Left ventricle myocardium inferior (tissue), 1 donor: ENCODE measurements at regions not wholly inside any gene's neighbourhood (a gene's known extent, or its start where the extent isn't known, plus 50 kb on each side); places are given as distances from the start of the nearest gene placed in this dataset.

Source experiments
- DNase-seq: peaks from one replicate; pipeline ENCODE4 v3.0.0-alpha.2; 2020
- H3K27ac ChIP-seq: fragments of 200-600 bp; replicated peaks from 2 replicates; pipeline ENCODE4 v1.8.0; 2021
- H3K27me3 ChIP-seq: fragments of 200-600 bp; 2 replicates; pipeline ENCODE4 v1.8.0; 2021; ENCODE audit warnings: low read depth
- H3K36me3 ChIP-seq: fragments of 200-600 bp; 2 replicates; pipeline ENCODE4 v1.8.0; 2021
- H3K4me1 ChIP-seq: fragments of 200-600 bp; 2 replicates; pipeline ENCODE4 v1.8.0; 2021
- H3K4me3 ChIP-seq: fragments of 200-600 bp; 2 replicates; pipeline ENCODE4 v1.8.0; 2021; ENCODE audit warnings: mild to moderate bottlenecking, moderate library complexity
- H3K9me3 ChIP-seq: fragments of 200-600 bp; replicated peaks from 2 replicates; pipeline ENCODE4 v1.8.0; 2021
- CTCF ChIP-seq: fragments of 200-600 bp; IDR thresholded peaks from 2 replicates; pipeline ENCODE4 v1.8.0; 2021; ENCODE audit warnings: antibody characterized with exemption, mild to moderate bottlenecking, borderline replicate concordance
- intact Hi-C: fragments of 100-400 bp; cut with micrococcal nuclease; formaldehyde crosslinking; loops from one replicate; pipeline ENCODE4 v1.11.0; 2022
- donor health status: DM: no; HTN: yes; CAD: no; lungs with severe emphysema.

GRCh38 chr21:18499761-18500376, 96.3 kb upstream of the TMPRSS15 start:
- no peaks in the 10 kb centered on the region for H3K36me3 ChIP-seq
- peaks cover 20% of the 10 kb centered on the region for H3K9me3 ChIP-seq
- no peaks in the 10 kb centered on the region for H3K27me3 ChIP-seq
- H3K4me1 ChIP-seq, result no peaks in the 10 kb centered on the region
- TF ChIP-seq CTCF, result peak; percentile 71
- intact Hi-C loops, result no loop called here
- no peak overlapping the region for H3K4me3 ChIP-seq
- no peak overlapping the region for H3K27ac ChIP-seq
- DNase-seq, result peak; percentile 12

- DNase-seq, result no peak
- Histone ChIP-seq H3K4me1 (no peaks in the 10 kb centered on the region), H3K27ac (no peak overlapping the region), H3K4me3 (no peak overlapping the region), H3K9me3 (no peaks in the 10 kb centered on the region), H3K27me3 (no peaks in the 10 kb centered on the region), H3K36me3 (no peaks in the 10 kb centered on the region)
- TF ChIP-seq CTCF, result no peak
- intact Hi-C loops, result no loop called here
Measured at GRCh38 chr21:18518054-18518481, 114.5 kb upstream of the TMPRSS15 start.

- Histone ChIP-seq H3K27me3 (no peaks in the 10 kb centered on the region), H3K27ac (no peak overlapping the region), H3K4me3 (no peak overlapping the region), H3K4me1 (no peaks in the 10 kb centered on the region), H3K9me3 (no peaks in the 10 kb centered on the region), H3K36me3 (no peaks in the 10 kb centered on the region)
- intact Hi-C loops, result no loop called here
- no peak for DNase-seq
- no peak for TF ChIP-seq CTCF
Measured at GRCh38 chr21:18521204-18521603, 117.6 kb upstream of the TMPRSS15 start.

GRCh38 chr21:18522181-18522972, 118.8 kb upstream of the TMPRSS15 start:
- TF ChIP-seq CTCF, result peak; percentile 21
- Histone ChIP-seq H3K4me1 (no peaks in the 10 kb centered on the region), H3K27me3 (no peaks in the 10 kb centered on the region), H3K27ac (no peak overlapping the region), H3K36me3 (no peaks in the 10 kb centered on the region), H3K9me3 (no peaks in the 10 kb centered on the region), H3K4me3 (no peak overlapping the region)
- intact Hi-C loops, result no loop called here
- DNase-seq, result no peak

- Histone ChIP-seq H3K4me1 (no peaks in the 10 kb centered on the region), H3K27me3 (no peaks in the 10 kb centered on the region), H3K9me3 (no peaks in the 10 kb centered on the region), H3K36me3 (no peaks in the 10 kb centered on the region), H3K4me3 (no peak overlapping the region), H3K27ac (no peak overlapping the region)
- no peak for DNase-seq
- intact Hi-C loops, result no loop called here
- no peak for TF ChIP-seq CTCF
Measured at GRCh38 chr21:18524097-18524880, 120.7 kb upstream of the TMPRSS15 start.
